Muscle of leg (tissue), 3 donors: ENCODE measurements at regions not wholly inside any gene's neighbourhood (a gene's known extent, or its start where the extent isn't known, plus 50 kb on each side); places are given as distances from the start of the nearest gene placed in this dataset.

ENCODE experiments used
- DNase-seq: peaks from one replicate; pipeline ENCODE4 v3.0.0; 2013
- H3K27ac ChIP-seq: one replicate; pipeline ENCODE4 v1.5.1; 2013; ENCODE audit warnings: mild to moderate bottlenecking, low read length, control low read depth
- H3K27me3 ChIP-seq: one replicate; pipeline ENCODE4 v1.6.1; 2013; ENCODE audit warnings: low read length; ENCODE audit not compliant: control insufficient read depth, insufficient read depth
- H3K36me3 ChIP-seq: one replicate; pipeline ENCODE4 v1.6.1; 2013; ENCODE audit warnings: low read length; ENCODE audit not compliant: control insufficient read depth, insufficient read depth
- H3K4me1 ChIP-seq: one replicate; pipeline ENCODE4 v1.6.1; 2013; ENCODE audit warnings: low read length; ENCODE audit not compliant: control insufficient read depth, insufficient read depth
- H3K4me3 ChIP-seq: one replicate; pipeline ENCODE4 v1.5.1; 2013; ENCODE audit warnings: low read length, control low read depth
- H3K9me3 ChIP-seq: replicated peaks from 2 replicates; pipeline ENCODE4 v1.6.1; 2013; ENCODE audit warnings: low read depth, low read length; ENCODE audit not compliant: control insufficient read depth
- WGBS: methylation state at CpG from one replicate; pipeline ENCODE4 v1.1.5; 2013; ENCODE audit warnings: missing lambda C conversion rate; ENCODE audit not compliant: insufficient coverage; 5-methylcytosine and 5-hydroxymethylcytosine counted together

GRCh38 chr14:87017335-87017734 is 975.6 kb downstream of the GALC start:
- Histone ChIP-seq H3K27ac (no peak overlapping the region), H3K9me3 (no peaks in the 10 kb centered on the region), H3K36me3 (no peaks in the 10 kb centered on the region), H3K4me1 (no peaks in the 10 kb centered on the region), H3K4me3 (no peak overlapping the region), H3K27me3 (no peaks in the 10 kb centered on the region)
- WGBS: no CpG with 5 or more reads among the region's 2 CpGs
- no peak for DNase-seq

GRCh38 chr14:87014856-87015255 is 978.1 kb downstream of the GALC start:
- no peaks in the 10 kb centered on the region for H3K9me3 ChIP-seq
- H3K27me3 ChIP-seq: no peaks in the 10 kb centered on the region
- H3K4me3 ChIP-seq: no peak overlapping the region
- DNase-seq: no peak
- no CpG with 5 or more reads among the region's 3 CpGs for WGBS
- H3K4me1 ChIP-seq: no peaks in the 10 kb centered on the region
- no peak overlapping the region for H3K27ac ChIP-seq
- H3K36me3 ChIP-seq: no peaks in the 10 kb centered on the region

- H3K27ac ChIP-seq: no peak overlapping the region
- H3K27me3 ChIP-seq: no peaks in the 10 kb centered on the region
- no peaks in the 10 kb centered on the region for H3K4me1 ChIP-seq
- H3K4me3 ChIP-seq: no peak overlapping the region
- WGBS: no CpG with 5 or more reads among the region's 2 CpGs
- DNase-seq: no peak
- H3K36me3 ChIP-seq: no peaks in the 10 kb centered on the region
- no peaks in the 10 kb centered on the region for H3K9me3 ChIP-seq
Measured at GRCh38 chr14:87013583-87013982, 979.4 kb downstream of the GALC start.

- no peaks in the 10 kb centered on the region for H3K36me3 ChIP-seq
- no CpG with 5 or more reads among the region's 1 CpG for WGBS
- no peaks in the 10 kb centered on the region for H3K27me3 ChIP-seq
- no peaks in the 10 kb centered on the region for H3K4me1 ChIP-seq
- no peaks in the 10 kb centered on the region for H3K9me3 ChIP-seq
- no peak overlapping the region for H3K4me3 ChIP-seq
- DNase-seq: no peak
- H3K27ac ChIP-seq: no peak overlapping the region
Measured at GRCh38 chr14:87008965-87009364, 984.0 kb downstream of the GALC start.

- Histone ChIP-seq H3K27me3 (no peaks in the 10 kb centered on the region), H3K4me3 (no peak overlapping the region), H3K27ac (no peak overlapping the region), H3K36me3 (no peaks in the 10 kb centered on the region), H3K9me3 (no peaks in the 10 kb centered on the region), H3K4me1 (no peaks in the 10 kb centered on the region)
- no CpG with 5 or more reads among the region's 4 CpGs for WGBS
- no peak for DNase-seq
Measured at GRCh38 chr14:87005280-87005679, 987.7 kb downstream of the GALC start.

- Histone ChIP-seq H3K27me3 (no peaks in the 10 kb centered on the region), H3K4me1 (no peaks in the 10 kb centered on the region), H3K4me3 (no peak overlapping the region), H3K36me3 (no peaks in the 10 kb centered on the region), H3K27ac (no peak overlapping the region), H3K9me3 (no peaks in the 10 kb centered on the region)
- DNase-seq: peak; percentile 63
- WGBS: no CpG with 5 or more reads among the region's 2 CpGs
Measured at GRCh38 chr14:87002776-87003175, 990.2 kb downstream of the GALC start.

- no peaks in the 10 kb centered on the region for H3K9me3 ChIP-seq
- H3K27ac ChIP-seq: no peak overlapping the region
- no peak overlapping the region for H3K4me3 ChIP-seq
- no peaks in the 10 kb centered on the region for H3K27me3 ChIP-seq
- DNase-seq: no peak
- no peaks in the 10 kb centered on the region for H3K36me3 ChIP-seq
- no peaks in the 10 kb centered on the region for H3K4me1 ChIP-seq
- WGBS: no CpG with 5 or more reads among the region's 2 CpGs
Measured at GRCh38 chr14:87001333-87001732, 991.6 kb downstream of the GALC start.

GRCh38 chr14:87000081-87000480 is 992.9 kb downstream of the GALC start:
- DNase-seq: no peak
- Histone ChIP-seq H3K4me1 (no peaks in the 10 kb centered on the region), H3K27me3 (no peaks in the 10 kb centered on the region), H3K9me3 (no peaks in the 10 kb centered on the region), H3K4me3 (no peak overlapping the region), H3K27ac (no peak overlapping the region), H3K36me3 (no peaks in the 10 kb centered on the region)
- 71% methylated on average over 1 of the region's 4 CpGs for WGBS

GRCh38 chr14:86999036-86999435 is 993.9 kb downstream of the GALC start:
- H3K9me3 ChIP-seq: no peaks in the 10 kb centered on the region
- peak; percentile 54 for DNase-seq
- WGBS: no CpG with 5 or more reads among the region's 3 CpGs

GRCh38 chr14:86997271-86997670 is 995.7 kb downstream of the GALC start:
- no CpG with 5 or more reads among the region's 2 CpGs for WGBS
- Histone ChIP-seq H3K4me3 (no peak overlapping the region), H3K9me3 (no peaks in the 10 kb centered on the region), H3K4me1 (no peaks in the 10 kb centered on the region), H3K36me3 (no peaks in the 10 kb centered on the region), H3K27ac (no peak overlapping the region), H3K27me3 (no peaks in the 10 kb centered on the region)
- no peak for DNase-seq

More at GRCh38 chr14:86999036-86999435, 993.9 kb downstream of the GALC start:
- Histone ChIP-seq H3K27me3 (no peaks in the 10 kb centered on the region), H3K27ac (no peak overlapping the region), H3K4me3 (no peak overlapping the region), H3K4me1 (no peaks in the 10 kb centered on the region), H3K36me3 (no peaks in the 10 kb centered on the region)

- Histone ChIP-seq H3K9me3 (no peaks in the 10 kb centered on the region), H3K27ac (no peak overlapping the region), H3K4me3 (no peak overlapping the region), H3K4me1 (no peaks in the 10 kb centered on the region), H3K27me3 (no peaks in the 10 kb centered on the region), H3K36me3 (no peaks in the 10 kb centered on the region)
- 100% methylated on average over 1 of the region's 2 CpGs for WGBS
- no peak for DNase-seq
Measured at GRCh38 chr14:86990396-86990795, 1002.6 kb downstream of the GALC start.
